NCI-H128 (cell line): ENCODE measurements at regions not wholly inside any gene's neighbourhood (a gene's known extent, or its start where the extent isn't known, plus 50 kb on each side); places are given as distances from the start of the nearest gene placed in this dataset.

Source experiments
- DNase-seq: peaks from one replicate; lab custom pipeline; 2025; ENCODE audit not compliant: unreplicated experiment; lab: John Stamatoyannopoulos, UW

DNA sequence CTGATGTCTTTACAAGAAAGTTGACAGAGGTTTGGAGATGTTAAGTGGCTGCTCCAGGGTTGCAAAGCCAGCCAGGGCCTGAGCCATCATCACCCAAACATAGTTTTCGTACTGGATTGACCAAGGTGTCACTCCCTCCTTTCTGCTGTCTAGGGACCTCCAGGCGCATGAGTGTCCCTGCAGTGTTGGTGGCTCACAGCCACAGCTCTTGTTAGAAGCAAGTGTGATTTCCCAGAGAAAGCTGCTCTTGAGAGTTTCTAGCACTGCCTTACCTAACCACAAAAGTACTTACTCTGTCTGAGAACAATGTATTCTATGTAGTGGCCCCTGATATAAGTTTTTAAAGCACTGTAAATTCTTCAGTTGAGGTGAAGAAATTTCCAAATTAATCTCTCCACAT is 144.1 kb downstream of the SOX2 start:
- DNase-seq = no peak

DNA sequence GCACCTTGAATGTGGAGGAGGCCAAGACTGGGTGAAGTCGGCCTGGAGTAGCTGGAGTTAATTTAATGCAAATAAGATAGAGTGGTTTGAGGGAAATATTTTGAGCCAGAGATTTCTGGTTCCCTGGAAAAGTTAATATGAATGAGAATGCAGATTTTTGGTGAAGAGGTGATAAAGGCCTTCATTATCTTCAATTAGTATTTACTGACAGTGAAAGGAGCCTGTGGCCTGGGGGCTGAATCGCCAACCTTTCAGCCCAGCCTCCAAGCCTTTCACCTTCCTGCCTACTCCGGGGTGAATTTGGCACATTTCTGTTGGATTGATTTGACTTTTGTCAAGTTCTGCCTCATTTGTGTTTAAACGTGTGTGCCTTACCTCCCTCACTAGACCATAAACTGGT is 147.8 kb downstream of the SOX2 start:
- no peak for DNase-seq

DNA sequence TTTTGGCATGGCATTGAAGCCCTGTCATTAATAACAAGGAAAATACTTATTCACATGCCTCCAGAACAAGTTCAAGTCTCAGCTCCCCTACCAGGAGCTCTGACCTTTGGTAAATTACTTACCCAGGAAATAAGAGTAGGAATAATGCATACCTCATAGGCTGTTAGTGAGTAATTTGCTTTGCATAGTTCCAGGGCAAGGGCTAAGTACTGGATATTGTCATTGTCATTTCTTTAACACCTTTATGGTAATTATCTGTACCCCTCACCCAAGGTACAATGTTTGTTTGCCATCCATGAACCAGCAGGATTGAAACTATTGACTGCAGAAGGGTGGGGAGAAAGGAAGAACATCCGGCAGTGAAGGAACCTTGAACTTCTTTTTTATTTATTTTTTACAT is 148.5 kb downstream of the SOX2 start:
- DNase-seq = no peak

DNA sequence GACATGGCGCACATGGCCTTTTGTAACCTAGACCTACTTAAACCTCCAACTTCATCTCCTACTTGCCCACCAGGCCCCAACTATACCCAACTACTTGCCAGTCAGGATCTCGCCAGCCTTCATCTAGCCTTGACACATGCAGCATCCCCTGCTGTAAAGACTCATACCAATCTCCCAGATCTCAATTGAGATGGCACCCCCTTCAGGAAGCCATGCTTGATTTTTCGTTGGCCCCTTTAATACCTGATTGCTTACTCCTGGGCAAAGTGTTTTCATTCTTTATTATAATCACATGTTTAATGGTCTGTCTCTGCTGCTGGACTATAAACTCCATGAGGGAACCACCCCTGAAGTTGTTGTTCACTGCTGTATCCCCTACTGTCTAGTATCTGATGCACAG is 150.8 kb downstream of the SOX2 start:
- no peak for DNase-seq

DNA sequence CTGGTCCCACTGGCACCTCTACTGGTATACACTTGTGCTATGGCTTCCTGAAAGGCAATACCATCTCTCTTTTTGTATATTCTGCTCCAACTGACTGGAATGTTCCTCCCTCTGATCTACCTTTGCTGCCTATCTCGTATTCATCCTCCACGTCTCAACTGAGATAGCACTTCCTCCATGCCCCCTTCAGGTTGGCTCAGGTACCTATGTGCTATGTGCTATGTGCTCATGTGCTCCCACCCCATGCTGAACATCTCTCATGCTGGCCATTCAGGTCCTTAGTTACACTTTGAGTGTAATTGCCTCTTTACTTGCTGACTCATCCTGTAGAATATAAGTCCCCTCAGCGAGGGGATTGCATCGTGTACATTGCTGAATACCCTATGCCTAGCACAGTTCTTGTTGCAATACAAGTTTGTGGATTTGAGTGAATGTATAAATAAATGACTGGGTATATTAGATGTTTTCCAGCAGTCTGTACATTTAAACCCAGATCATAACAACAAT is 156.9 kb downstream of the SOX2 start:
- no peak for DNase-seq

DNA sequence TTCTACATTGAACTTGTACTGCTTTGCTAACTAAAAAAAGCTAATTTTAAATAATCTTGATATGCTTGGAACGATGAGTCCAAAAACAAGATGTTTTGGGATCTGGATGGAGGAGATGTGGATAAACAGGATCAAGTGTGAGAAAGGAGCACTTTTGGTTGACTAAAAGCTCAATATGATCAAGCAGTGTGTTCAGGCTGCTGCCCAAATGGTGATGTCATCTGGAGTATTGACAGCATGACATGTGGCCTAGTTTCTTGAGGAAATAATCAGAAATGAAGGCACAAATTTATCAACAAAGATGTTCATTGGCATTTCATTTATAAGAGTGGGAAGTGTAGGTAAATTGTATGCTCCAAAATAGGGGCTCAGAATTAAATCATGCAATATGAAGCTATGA is 161.2 kb downstream of the SOX2 start:
- DNase-seq = no peak

DNA sequence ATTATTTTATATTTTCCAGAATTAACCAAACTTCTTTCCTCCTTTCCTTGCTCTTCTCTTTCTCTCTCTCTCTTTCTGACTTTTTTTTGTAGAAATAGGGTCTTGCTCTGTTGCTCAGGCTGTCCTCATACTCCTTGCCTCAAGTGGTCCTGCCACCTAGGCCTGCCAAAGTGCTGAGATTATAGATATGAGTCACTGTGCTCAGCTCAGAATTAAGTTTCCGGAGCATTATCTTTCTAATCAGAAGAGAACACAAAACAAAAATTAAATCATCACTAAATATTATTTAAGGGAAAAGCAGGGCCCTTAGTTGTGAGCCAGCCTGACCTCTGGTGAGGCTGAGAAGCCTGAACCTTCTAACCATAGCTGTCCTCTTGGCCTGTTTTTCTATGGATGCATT is 168.2 kb downstream of the SOX2 start:
- no peak for DNase-seq

DNA sequence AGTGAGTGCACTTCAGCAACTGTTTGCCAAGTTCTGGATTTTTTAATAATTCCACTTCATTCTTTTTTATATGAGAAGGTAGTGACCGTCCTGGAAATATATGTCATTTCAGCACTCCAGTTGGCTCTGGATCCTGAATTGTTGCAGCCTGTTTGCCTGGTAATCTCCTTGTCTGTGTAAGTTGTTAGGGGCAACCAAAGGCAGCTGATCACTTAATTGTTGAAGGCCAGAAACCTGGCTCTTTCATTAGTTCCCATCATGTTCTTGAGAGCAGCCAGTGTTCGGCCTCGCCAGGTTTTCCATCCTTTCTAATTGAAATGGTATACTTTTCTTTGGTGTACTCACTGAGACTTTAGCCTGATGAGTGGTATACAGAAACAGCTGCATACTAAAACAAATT is 168.6 kb downstream of the SOX2 start:
- DNase-seq = no peak

DNA sequence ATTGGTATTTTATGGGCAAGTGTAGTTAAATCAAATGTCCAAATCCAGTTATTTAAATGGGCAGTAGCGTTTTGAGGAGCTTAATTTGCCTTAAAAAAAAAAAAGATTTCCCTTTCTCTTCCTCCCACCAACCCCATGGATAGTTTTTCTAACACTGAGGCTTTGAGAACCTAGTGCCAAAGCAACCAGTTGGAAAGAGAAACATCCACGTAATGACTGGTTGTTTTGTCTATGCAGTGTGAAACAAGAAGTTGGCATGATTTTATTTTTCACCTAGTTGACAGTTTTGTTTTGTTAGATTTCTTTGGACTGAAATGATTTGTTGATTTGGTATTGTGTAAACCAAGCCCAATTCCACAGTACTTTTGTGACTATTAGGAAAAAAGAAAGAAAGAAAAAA is 170.0 kb downstream of the SOX2 start:
- no peak for DNase-seq

DNA sequence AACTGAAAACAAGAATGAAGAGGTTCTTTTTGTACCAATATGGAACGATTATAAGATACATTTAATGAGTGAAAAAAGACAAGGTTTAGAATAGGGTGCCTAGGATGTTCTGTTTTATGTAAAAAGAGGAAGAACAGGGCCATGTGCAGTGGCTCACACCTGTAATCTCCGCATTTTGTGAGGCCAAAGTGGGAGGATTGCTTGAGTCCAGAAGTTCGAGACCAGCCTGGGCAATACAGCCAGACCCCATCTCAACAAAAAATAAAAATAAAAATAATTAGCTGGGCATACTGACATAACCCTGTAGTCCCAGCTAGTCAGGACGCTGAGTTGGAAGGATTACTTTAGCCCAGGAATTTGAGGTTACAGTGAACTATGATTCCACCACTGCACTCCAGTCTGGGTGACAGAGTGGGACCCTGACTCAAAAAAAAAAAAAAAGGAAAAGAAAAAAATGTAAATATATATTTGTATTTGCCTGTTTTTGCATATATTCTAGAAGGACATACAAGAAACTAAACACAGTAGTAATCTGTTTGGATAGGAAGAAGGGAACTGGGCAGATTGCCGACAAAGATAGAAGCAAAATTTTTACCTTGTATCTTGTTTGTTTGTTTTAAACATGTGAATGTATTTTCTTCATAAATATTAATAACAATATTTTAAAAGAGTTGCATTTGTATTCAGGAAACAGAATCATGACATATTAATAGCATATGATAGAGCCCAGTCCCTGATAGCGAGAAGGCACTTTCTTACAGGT is 174.3 kb downstream of the SOX2 start:
- no peak for DNase-seq

DNA sequence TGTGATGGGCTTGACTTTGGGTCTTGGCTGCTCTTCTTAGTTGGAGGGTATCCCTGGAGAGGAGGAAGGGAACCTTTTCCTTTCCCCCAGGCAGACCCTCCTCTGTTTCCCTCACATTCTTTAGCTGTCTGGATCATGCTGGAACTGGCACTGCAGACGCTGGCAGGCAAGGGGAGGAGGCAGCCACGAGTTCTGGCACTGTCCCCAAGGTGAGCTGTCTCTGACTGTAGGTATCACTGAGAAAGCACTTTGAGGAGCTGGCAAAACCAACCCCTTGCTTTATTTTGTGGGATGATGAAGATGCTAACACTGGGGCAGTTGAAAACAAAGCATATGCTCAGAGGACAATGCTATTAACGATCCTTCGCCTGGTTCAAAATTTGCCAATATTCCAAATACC is 175.0 kb downstream of the SOX2 start:
- DNase-seq = no peak

DNA sequence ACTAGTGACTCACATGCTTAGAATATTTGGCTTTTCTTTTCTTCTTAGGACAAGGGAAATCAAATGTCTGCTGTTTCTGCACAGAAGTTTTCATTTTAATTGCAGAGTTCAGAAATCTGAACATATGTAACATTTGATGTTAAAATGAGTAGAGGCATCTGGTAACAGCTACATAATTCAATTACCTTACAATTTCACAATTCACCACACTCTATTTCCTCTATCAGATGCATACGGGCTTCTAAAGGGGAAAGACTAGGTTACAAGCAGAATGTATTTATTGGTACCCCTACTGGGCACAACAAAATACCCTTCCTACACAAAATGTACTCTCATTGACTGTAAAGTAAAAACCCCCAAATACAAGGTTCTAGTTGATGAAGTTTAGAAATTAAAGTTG is 176.0 kb downstream of the SOX2 start:
- no peak for DNase-seq

DNA sequence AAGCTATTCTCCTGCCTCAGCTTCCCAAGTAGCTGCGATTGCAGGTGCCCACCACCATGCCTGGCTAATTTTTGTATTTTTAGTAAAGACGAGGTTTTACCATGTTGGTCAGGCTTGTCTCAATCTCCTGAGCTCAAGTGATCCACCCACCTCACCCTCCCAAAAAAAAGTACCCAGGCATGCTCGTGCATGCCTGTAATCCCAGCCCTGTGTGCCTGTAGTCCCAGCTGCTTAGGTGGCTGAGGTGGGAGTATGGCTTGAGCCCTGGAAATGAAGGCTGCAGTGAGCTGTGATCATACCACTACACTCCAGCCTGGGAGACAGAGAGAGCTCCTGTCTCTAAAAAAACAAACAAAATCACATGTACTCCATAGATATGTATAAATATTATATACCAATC is 176.5 kb downstream of the SOX2 start:
- DNase-seq = no peak

DNA sequence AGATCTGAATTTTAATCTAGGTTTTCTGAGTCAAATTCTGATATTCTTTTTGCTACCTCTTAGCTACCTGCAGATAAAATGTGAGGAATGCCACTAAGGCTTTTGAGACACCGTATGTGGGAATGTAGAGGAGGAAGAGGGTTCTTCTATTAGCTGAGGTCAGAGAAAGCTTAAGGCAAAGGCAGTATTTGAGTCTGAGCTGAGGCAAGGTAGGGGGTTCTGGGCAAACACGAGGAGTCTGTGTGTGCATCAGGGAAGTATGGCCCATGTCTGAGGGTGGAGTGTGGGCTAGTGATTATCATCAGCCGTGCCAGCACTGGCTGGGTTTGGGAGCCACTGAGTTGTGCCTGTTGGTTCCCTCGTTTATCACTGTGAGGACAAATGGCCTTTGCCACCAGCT is 181.1 kb downstream of the SOX2 start:
- DNase-seq = no peak

DNA sequence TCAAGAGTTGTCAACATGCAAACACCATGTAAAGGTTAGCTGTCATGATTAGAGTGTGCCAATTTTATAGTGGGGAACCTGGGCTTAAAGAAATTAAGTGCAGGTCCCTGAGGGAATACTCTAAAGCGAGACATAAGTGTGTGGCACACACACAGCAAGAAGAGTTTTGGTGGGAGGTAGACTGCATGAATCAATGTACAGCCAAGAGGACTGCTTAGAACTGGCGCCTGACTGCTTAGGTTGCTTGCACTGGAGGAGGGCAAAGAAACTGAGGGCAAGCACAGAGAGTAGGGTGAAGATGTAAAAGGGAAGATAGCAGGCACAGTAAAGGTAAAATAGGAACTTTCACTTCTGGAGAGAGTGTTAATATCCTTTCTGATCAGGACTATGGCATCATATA is 184.9 kb downstream of the SOX2 start:
- no peak for DNase-seq

DNA sequence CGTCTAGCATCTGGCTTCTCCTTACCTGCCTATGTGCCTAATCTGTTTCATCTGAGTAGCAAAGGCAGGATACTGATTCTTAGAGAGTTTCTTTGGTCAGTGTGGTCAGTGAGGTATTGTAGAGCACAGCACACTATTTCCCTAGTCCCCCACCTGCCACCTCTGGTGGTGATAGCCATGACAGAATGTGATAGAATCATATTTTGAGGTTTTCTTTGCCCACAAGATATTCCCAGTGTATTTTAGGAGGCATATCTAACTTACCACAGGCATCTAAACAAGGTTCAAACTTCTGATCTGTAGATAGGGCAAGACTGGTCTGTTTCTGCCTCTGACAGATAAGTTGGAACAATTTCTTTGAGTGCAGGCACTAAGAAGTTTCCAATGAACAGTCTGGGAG is 188.0 kb downstream of the SOX2 start:
- DNase-seq = no peak

DNA sequence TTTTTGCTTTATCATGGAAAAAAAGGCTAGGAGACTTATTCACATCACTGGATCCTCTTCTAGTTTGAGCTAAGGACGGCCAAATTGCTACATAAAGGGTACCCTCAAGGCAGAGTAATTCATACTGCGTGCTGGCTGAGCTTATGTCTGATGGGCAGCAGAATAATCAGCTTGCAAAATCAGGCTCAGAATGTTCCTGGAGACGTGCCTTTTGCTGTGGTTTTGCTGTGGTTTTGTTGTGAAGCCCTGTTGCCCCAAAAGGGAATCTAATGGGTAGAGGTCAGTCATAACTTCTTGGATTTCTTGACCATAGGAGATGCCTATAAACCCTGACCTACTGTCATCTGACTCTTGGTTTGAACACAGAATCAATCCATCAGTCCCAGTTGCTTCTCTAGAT is 189.9 kb downstream of the SOX2 start:
- DNase-seq = no peak

DNA sequence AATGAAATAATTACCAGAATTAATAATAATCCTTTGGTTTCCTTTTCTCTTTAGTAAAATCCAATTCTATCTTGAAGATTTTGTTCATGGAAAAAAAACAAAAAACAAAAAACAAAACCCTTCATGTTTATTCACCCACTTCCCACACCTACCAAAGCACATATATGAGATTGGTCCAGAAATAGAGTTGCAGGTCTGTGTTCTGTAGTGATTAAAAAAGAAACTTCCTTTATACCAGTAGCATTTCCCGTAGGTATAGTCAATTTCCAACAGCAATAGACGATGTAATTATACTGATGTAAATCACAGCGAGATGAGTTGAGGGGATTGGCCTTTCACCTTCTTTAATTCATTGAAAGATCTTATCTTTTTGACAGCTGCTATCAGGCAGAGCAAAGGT is 194.6 kb downstream of the SOX2 start:
- DNase-seq = no peak

DNA sequence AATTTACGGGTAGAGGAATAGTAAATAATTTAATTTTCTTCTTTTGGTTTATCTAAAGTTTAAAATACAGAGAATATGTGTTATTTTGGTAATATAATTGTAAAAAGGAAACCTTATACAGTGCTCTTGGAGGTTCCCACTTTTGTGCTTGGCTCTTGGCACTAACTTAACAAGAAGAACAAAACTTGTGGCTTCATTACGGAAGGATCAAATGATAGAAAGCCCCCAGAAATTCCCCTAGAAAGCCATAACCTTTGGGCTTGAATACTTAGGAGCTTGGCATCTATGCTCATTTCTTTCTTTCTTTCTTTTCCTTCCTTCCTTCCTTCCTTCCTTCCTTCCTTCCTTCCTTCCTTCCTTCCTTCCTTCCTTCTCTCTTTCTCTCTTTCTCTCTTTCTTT is 197.5 kb downstream of the SOX2 start:
- DNase-seq = no peak

DNA sequence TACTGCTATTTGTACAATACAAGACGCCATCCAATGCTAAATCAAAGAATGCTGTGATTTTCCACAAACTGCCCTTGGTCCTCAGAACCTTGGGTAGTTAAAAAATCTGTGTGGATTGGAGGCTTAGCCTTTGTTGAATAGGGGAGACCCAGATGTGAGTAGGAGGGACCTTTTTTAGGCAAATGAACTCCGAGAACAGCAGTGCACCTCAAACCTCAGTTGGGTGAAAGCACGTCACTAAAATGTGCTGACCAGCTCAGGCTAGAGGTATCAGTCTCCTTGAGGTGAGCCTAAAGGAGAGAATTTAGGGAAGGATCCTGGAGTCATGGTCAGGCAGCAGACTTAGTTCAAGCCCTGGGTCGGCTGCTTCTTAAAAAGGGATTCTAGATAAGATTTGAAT is 200.7 kb downstream of the SOX2 start:
- no peak for DNase-seq

DNA sequence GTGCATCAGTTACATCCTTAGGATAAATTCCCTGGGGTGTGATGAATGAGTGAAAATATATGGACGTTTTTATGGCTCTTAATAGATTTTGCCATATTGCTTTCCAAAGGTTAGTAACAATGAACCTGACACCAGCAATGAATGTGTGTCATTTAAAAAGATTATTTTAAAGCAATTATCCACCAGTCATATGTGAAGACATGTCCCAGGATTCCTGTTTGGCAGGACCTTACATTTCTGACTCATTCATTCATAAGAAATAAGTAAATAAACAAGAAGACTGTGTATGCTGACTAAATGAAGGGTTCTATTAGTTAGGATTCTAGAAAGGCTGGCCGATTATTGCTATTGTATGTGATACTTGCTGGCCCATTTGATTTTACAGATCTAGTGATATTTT is 201.5 kb downstream of the SOX2 start:
- no peak for DNase-seq

DNA sequence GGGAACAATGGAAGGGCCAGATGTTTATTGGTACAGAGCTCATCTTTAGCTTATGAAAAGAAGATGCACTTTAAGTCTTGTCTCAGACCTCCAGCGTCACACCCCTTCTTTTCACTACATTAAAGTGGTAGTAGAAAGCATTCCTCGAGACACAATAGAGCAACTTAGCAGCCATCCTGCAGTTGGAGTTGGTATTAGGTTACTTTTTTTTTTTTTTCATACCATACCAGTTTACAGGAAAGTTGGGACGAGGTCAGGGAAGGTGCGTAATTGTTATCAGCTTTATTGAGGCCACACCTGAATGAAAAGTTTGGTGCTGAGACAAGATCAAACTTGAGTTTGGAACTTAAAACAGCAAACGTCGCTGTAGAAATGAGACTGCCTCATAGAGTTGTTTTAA is 203.8 kb downstream of the SOX2 start:
- no peak for DNase-seq

DNA sequence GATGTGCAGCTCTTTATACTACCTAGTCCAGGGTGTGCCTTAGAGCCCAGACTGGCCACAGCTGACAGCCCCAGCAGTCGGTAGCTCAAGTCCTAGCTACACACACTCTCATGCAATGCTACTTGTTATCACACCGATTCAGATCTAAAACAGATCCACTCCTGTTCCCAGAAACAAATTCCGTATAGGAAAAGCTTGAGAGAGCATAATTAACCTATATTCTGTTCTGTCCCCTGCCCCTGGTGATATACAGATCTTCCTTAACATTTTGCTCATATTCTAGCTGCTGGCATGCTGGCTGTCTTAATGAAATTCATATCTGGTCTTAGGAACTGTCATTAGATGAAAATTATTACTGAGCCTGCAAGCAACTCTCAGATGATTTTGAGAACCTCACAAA is 204.3 kb downstream of the SOX2 start:
- no peak for DNase-seq
